ENCODE measurements at regions not wholly inside any gene's neighbourhood (a gene's known extent, or its start where the extent isn't known, plus 50 kb on each side); places are given as distances from the start of the nearest gene placed in this dataset.
A peak's percentile ranks its signal among the peaks of the same experiment; 100 is the strongest.
"Not testable (repeated sequence)": the region's sequence is repeated elsewhere in the genome, so short reads cannot be mapped to it uniquely, and the experiment has no call there.

DNA sequence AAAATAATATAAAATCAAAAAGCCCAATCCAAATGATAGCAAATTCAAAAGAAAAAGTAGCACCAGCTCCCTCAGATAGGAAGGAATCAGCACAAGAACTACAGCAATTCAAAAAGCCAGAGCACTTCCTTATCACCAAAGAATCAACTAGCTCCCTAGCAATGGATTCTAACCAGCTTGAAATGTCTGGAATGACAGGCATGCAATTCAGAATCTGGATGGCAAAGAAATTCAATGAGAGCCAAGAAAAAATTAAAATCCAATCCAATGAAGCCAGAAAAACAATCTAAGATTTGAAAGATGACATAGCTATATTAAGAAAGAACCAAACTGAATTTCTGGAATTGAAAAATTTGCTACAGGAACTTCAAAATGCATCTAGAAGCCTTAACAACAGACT is 1334.4 kb upstream of the ALCAM start:
- H3K9me3 Mint-ChIP-seq = peaks cover 0 to 19% (median 4%) of the 10 kb centered on the region in 8 donors
- H3K36me3 Mint-ChIP-seq = no peaks in the 10 kb centered on the region
- no peak overlapping the region for H3K27ac ChIP-seq (ENCODE audit: low read depth, low read length)
- DNase-seq = no peak
- no peaks in the 10 kb centered on the region for H3K9me3 ChIP-seq (ENCODE audit: control insufficient read depth in 1 of 2, low read length in 2 of 2)
- H3K4me3 Mint-ChIP-seq = peak overlapping the region in 1 of 8 donors; percentile 8
- H3K4me1 Mint-ChIP-seq = no peaks in the 10 kb centered on the region
- POLR2A ChIA-PET (ENCODE audit: partially characterized antibody) = no interaction called here
- no peaks in the 10 kb centered on the region for H3K27me3 Mint-ChIP-seq
- H3K27me3 ChIP-seq (ENCODE audit: insufficient read depth, low read length) = no peaks in the 10 kb centered on the region
- no peaks in the 10 kb centered on the region for H3K4me1 ChIP-seq (ENCODE audit: insufficient read depth, low read length)
- intact Hi-C loops (cut with micrococcal nuclease) = no loop called here
- no peak overlapping the region for H3K4me3 ChIP-seq (ENCODE audit: low read length in 2 of 2)
- no peak overlapping the region for H3K27ac Mint-ChIP-seq
- CTCF ChIA-PET (ENCODE audit: partially characterized antibody) = no interaction called here
- no peaks in the 10 kb centered on the region for H3K36me3 ChIP-seq (ENCODE audit: insufficient read depth, low read length)

DNA sequence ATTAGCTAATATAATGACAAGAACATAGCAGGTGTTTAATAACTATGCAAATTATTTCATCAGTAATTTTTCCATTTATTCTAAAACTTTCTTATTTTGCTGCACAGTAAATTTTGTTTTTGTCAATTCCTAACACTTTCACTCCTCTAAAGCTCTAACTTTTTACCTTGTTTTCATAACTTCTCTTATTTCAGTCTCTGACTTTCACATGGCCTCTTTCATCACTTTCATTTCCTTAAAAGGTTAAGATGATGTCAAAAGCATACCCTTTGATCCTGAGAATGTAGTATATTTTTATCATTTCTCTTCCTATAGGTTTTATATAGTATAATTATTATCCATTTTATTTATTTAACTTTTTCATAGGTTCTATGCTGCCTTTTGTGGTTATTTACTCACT is 1325.8 kb upstream of the ALCAM start:
- H3K27ac Mint-ChIP-seq = no peak overlapping the region
- peaks cover 0 to 6% (median 5%) of the 10 kb centered on the region in 8 donors for H3K9me3 Mint-ChIP-seq
- H3K4me1 Mint-ChIP-seq = no peaks in the 10 kb centered on the region
- H3K27me3 Mint-ChIP-seq = peaks cover 0 to 1% of the 10 kb centered on the region in 2 donors
- no peaks in the 10 kb centered on the region for H3K36me3 Mint-ChIP-seq
- H3K4me3 Mint-ChIP-seq = no peak overlapping the region
- intact Hi-C loops (cut with micrococcal nuclease) = loop anchor here (5.0 kb wide), 1 partner anchor 1371 kb away; no protein-coding TSS in a partner anchor
- Histone ChIP-seq H3K4me3 (ENCODE audit: low read length in 2 of 2) (no peak overlapping the region), H3K4me1 (ENCODE audit: insufficient read depth, low read length) (no peaks in the 10 kb centered on the region), H3K27me3 (ENCODE audit: insufficient read depth, low read length) (no peaks in the 10 kb centered on the region), H3K9me3 (ENCODE audit: control insufficient read depth in 1 of 2, low read length in 2 of 2) (no peaks in the 10 kb centered on the region), H3K27ac (ENCODE audit: low read depth, low read length) (no peak overlapping the region), H3K36me3 (ENCODE audit: insufficient read depth, low read length) (no peaks in the 10 kb centered on the region)
- no peak for DNase-seq
- POLR2A ChIA-PET (ENCODE audit: partially characterized antibody) = no interaction called here
- CTCF ChIA-PET (ENCODE audit: partially characterized antibody) = no interaction called here

DNA sequence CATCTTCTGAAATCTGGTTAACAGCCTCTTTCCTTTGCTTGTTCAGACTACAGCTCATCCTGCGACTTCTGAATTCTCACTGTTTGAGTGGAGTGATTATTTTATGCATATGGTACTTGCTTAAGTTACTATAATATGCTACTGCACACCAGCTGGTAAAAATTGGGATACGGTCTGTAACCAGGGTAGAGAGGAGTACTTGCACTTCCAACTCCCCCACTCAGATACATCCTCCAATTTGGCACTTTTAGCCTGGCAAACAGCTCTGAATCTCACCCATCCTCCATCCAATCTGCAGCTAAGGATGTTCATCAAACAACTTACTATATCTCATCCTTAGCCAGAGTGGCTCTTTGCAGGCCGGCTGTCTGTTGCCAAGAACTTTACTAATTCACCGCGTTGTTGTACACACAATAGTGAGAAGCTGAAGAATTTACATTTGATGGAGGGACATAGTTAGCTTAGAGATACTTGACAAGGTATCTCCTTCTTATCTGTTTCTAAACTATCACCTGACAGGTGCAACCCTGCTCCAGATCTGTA is 1323.6 kb upstream of the ALCAM start:
- H3K27ac Mint-ChIP-seq; H3K27me3 ChIP-seq (ENCODE audit: insufficient read depth, low read length); H3K4me1 Mint-ChIP-seq; DNase-seq; H3K9me3 ChIP-seq (ENCODE audit: control insufficient read depth in 1 of 2, low read length in 2 of 2); H3K4me3 ChIP-seq (ENCODE audit: low read length in 2 of 2); H3K4me1 ChIP-seq (ENCODE audit: insufficient read depth, low read length); H3K4me3 Mint-ChIP-seq; H3K27me3 Mint-ChIP-seq; H3K36me3 ChIP-seq (ENCODE audit: insufficient read depth, low read length); H3K27ac ChIP-seq (ENCODE audit: low read depth, low read length); POLR2A ChIA-PET (ENCODE audit: partially characterized antibody); H3K36me3 Mint-ChIP-seq; H3K9me3 Mint-ChIP-seq; CTCF ChIA-PET (ENCODE audit: partially characterized antibody): not testable (repeated sequence)
- intact Hi-C loops (cut with micrococcal nuclease) = loop anchor here (5.0 kb wide), 1 partner anchor 1369 kb away; no protein-coding TSS in a partner anchor

DNA sequence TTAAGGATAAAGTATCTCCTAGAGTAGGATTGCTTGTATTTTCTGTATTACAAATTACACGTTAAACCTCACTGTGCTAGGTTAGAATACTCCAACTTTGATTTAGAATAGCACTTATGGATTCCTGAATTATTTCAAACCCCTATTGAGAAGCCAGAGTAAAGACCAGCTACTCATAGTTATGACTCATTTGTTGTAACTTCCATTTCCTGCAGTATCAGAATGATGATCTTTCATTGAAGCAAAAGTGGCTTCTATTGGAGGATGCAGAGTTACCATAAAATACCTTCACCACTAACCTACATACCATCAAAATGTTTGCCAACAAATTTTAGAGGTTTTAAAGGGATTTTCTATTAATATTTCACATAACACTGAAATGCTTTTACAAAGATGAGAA is 1322.7 kb upstream of the ALCAM start:
- no peaks in the 10 kb centered on the region for H3K36me3 ChIP-seq (ENCODE audit: insufficient read depth, low read length)
- Mint-ChIP-seq H3K36me3 (no peaks in the 10 kb centered on the region), H3K4me3 (no peak overlapping the region), H3K4me1 (no peaks in the 10 kb centered on the region), H3K27me3 (no peaks in the 10 kb centered on the region), H3K9me3 (peaks cover 0 to 10% (median 1%) of the 10 kb centered on the region in 8 donors), H3K27ac (no peak overlapping the region)
- no peaks in the 10 kb centered on the region for H3K27me3 ChIP-seq (ENCODE audit: insufficient read depth, low read length)
- ChIA-PET CTCF (ENCODE audit: partially characterized antibody) (no interaction called here), POLR2A (ENCODE audit: partially characterized antibody) (no interaction called here)
- no peaks in the 10 kb centered on the region for H3K4me1 ChIP-seq (ENCODE audit: insufficient read depth, low read length)
- no peak overlapping the region for H3K4me3 ChIP-seq (ENCODE audit: low read length in 2 of 2)
- DNase-seq = no peak
- intact Hi-C loops (cut with micrococcal nuclease) = loop anchor here (5.0 kb wide), 1 partner anchor 1368 kb away; no protein-coding TSS in a partner anchor
- H3K9me3 ChIP-seq (ENCODE audit: control insufficient read depth in 1 of 2, low read length in 2 of 2) = no peaks in the 10 kb centered on the region
- H3K27ac ChIP-seq (ENCODE audit: low read depth, low read length) = no peak overlapping the region

DNA sequence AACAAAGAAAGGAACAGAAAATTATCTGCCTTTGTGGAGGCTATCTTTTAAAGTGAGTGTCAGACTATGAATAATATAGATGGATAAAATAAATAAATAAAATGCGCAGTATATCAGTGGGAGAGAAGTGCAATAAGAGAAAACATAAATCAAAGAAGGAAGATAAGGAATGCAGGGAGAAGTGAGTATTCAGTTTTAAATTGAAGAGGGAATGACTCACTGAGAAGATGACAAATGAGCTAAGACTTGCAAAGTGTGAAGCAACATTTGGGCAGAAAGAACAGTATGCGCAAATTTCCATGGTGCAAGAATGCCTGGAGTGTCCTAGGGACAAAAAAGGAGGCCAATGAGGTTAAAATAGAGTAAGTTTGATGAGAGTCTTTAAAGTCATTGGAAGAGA is 1300.1 kb upstream of the ALCAM start:
- intact Hi-C loops (cut with micrococcal nuclease) = no loop called here
- Histone ChIP-seq H3K9me3 (ENCODE audit: control insufficient read depth in 1 of 2, low read length in 2 of 2) (no peaks in the 10 kb centered on the region), H3K4me3 (ENCODE audit: low read length in 2 of 2) (no peak overlapping the region), H3K27ac (ENCODE audit: low read depth, low read length) (no peak overlapping the region), H3K36me3 (ENCODE audit: insufficient read depth, low read length) (no peaks in the 10 kb centered on the region), H3K4me1 (ENCODE audit: insufficient read depth, low read length) (no peaks in the 10 kb centered on the region), H3K27me3 (ENCODE audit: insufficient read depth, low read length) (no peaks in the 10 kb centered on the region)
- no peak for DNase-seq
- no peaks in the 10 kb centered on the region for H3K4me1 Mint-ChIP-seq
- no peak overlapping the region for H3K27ac Mint-ChIP-seq
- H3K9me3 Mint-ChIP-seq = peaks cover 0 to 4% (median 0%) of the 10 kb centered on the region in 8 donors
- CTCF ChIA-PET (ENCODE audit: partially characterized antibody) = no interaction called here
- H3K36me3 Mint-ChIP-seq = no peaks in the 10 kb centered on the region
- H3K4me3 Mint-ChIP-seq = no peak overlapping the region
- POLR2A ChIA-PET (ENCODE audit: partially characterized antibody) = no interaction called here
- H3K27me3 Mint-ChIP-seq = no peaks in the 10 kb centered on the region

DNA sequence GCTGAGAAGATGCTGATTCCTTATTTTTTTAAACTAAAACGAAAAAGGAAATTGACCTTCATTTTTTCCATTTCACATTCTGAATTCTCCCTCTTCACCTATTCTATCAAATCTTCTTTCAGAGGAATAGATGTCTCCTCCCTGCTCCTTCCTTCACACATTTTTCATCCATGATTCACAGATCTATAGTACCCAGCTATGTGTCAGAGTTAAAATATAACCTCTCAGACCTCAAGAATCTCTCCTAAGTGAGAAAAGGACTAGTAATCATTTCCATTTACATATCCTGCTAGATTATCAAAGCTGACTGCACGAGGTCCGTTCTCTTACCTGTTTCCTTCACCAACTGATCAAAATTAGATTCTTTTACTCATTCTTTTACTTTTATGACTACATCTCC is 1297.6 kb upstream of the ALCAM start:
- no peak for DNase-seq
- Histone ChIP-seq H3K4me1 (ENCODE audit: insufficient read depth, low read length) (no peaks in the 10 kb centered on the region), H3K36me3 (ENCODE audit: insufficient read depth, low read length) (no peaks in the 10 kb centered on the region), H3K27me3 (ENCODE audit: insufficient read depth, low read length) (no peaks in the 10 kb centered on the region), H3K27ac (ENCODE audit: low read depth, low read length) (no peak overlapping the region), H3K4me3 (ENCODE audit: low read length in 2 of 2) (no peak overlapping the region), H3K9me3 (ENCODE audit: control insufficient read depth in 1 of 2, low read length in 2 of 2) (peaks cover 0 to 4% of the 10 kb centered on the region in 2 donors)
- Mint-ChIP-seq H3K27me3 (no peaks in the 10 kb centered on the region), H3K36me3 (no peaks in the 10 kb centered on the region), H3K9me3 (peaks cover 0 to 4% (median 0%) of the 10 kb centered on the region in 8 donors), H3K4me1 (no peaks in the 10 kb centered on the region), H3K27ac (no peak overlapping the region), H3K4me3 (no peak overlapping the region)
- ChIA-PET POLR2A (ENCODE audit: partially characterized antibody) (no interaction called here), CTCF (ENCODE audit: partially characterized antibody) (no interaction called here)
- intact Hi-C loops (cut with micrococcal nuclease) = no loop called here

DNA sequence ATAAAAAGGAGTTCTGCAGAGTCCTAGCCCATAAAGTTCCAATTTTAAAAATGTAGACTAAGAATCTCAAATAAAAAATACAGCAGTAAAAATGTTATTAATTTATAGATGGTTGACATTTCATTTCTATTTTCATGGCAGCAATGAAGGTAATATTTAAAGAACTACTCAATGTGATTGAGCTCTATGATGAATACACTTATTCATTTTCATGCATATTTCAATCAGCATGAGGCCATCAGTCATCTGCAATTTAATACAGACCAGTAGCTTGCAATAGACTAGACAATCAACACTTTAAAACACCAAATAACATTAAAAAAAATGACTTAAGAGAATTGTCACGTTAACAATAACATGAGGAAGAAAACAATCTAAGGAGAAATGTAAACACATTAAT is 1295.8 kb upstream of the ALCAM start:
- POLR2A ChIA-PET (ENCODE audit: partially characterized antibody) = no interaction called here
- no peak for DNase-seq
- Mint-ChIP-seq H3K27ac (no peak overlapping the region), H3K4me3 (no peak overlapping the region), H3K9me3 (peaks cover 0 to 4% (median 0%) of the 10 kb centered on the region in 8 donors), H3K27me3 (no peaks in the 10 kb centered on the region), H3K36me3 (no peaks in the 10 kb centered on the region), H3K4me1 (no peaks in the 10 kb centered on the region)
- H3K4me1 ChIP-seq (ENCODE audit: insufficient read depth, low read length) = no peaks in the 10 kb centered on the region
- no peaks in the 10 kb centered on the region for H3K36me3 ChIP-seq (ENCODE audit: insufficient read depth, low read length)
- intact Hi-C loops (cut with micrococcal nuclease) = no loop called here
- H3K27ac ChIP-seq (ENCODE audit: low read depth, low read length) = no peak overlapping the region
- peaks cover 0 to 4% of the 10 kb centered on the region in 2 donors for H3K9me3 ChIP-seq (ENCODE audit: control insufficient read depth in 1 of 2, low read length in 2 of 2)
- CTCF ChIA-PET (ENCODE audit: partially characterized antibody) = no interaction called here
- H3K27me3 ChIP-seq (ENCODE audit: insufficient read depth, low read length) = no peaks in the 10 kb centered on the region
- H3K4me3 ChIP-seq (ENCODE audit: low read length in 2 of 2) = no peak overlapping the region

DNA sequence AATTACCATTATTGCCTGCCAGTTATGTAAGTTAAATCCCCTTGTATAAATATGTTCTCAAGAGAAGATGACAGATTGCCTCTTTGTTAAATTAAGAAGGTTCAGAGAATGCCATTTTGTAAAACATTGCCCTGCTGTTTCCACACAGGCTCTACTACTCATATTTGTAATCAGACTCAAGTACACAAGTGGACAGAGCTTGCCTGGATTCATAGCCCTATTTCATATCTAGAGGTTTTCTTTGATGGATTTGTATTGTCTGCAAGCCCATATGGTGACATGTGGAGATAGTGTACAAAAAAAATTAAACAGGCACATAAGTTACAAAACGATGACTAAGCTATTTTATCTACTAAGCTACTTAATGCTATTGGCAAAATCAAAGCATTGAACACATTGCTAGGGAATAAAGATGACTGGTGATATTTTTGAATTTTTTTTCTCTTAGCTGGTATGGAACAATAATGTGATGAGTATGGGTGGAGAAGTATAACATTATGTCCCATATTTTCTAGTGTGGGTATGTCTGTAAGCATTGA is 1286.6 kb upstream of the ALCAM start:
- Mint-ChIP-seq H3K36me3 (no peaks in the 10 kb centered on the region), H3K27ac (no peak overlapping the region), H3K27me3 (no peaks in the 10 kb centered on the region), H3K4me1 (no peaks in the 10 kb centered on the region), H3K4me3 (no peak overlapping the region), H3K9me3 (peaks cover 0 to 15% (median under 1%) of the 10 kb centered on the region in 8 donors)
- DNase-seq = no peak
- H3K4me3 ChIP-seq (ENCODE audit: low read length in 2 of 2) = no peak overlapping the region
- no peaks in the 10 kb centered on the region for H3K4me1 ChIP-seq (ENCODE audit: insufficient read depth, low read length)
- intact Hi-C loops (cut with micrococcal nuclease) = no loop called here
- ChIA-PET POLR2A (ENCODE audit: partially characterized antibody) (no interaction called here), CTCF (ENCODE audit: partially characterized antibody) (no interaction called here)
- no peaks in the 10 kb centered on the region for H3K27me3 ChIP-seq (ENCODE audit: insufficient read depth, low read length)
- H3K36me3 ChIP-seq (ENCODE audit: insufficient read depth, low read length) = no peaks in the 10 kb centered on the region
- H3K27ac ChIP-seq (ENCODE audit: low read depth, low read length) = no peak overlapping the region
- no peaks in the 10 kb centered on the region for H3K9me3 ChIP-seq (ENCODE audit: control insufficient read depth in 1 of 2, low read length in 2 of 2)
